GM12878 (cell line): ENCODE measurements at regions not wholly inside any gene's neighbourhood (a gene's known extent, or its start where the extent isn't known, plus 50 kb on each side); places are given as distances from the start of the nearest gene placed in this dataset.

Source experiments
- ATAC-seq: fragments of 200-7000 bp; cut with Tn5 transposase; 3 replicates; pipeline ENCODE4 v1.9.1; 2020; ENCODE audit warnings: mild to moderate bottlenecking, moderate library complexity
- BruUV-seq: library from RNA; stranded (reverse); fragments of 400-500 nt; replicated peaks from 2 replicates; lab custom pipeline; 2021; lab: Mats Ljungman, UMichigan
- CTCF ChIA-PET: fragments of 300-600 bp; sonication (Branson Sonifier 250); formaldehyde crosslinking; extraction: SDS; loops from one replicate; lab custom pipeline; 2021; ENCODE audit warnings: inconsistent platforms; lab: Yijun Ruan, JAX
- POLR2A ChIA-PET: fragments of 350-600 bp; formaldehyde crosslinking; extraction: SDS; loops from one replicate; lab custom pipeline; 2021; ENCODE audit warnings: inconsistent platforms; lab: Charles Lee
- RAD21 ChIA-PET: fragments of 300-600 bp; sonication (Branson Sonifier 250); formaldehyde crosslinking; loops from one replicate; lab custom pipeline; 2023; ENCODE audit warnings: antibody characterized with exemption; ENCODE audit not compliant: unreplicated experiment; lab: Charles Lee
- SMC1A ChIA-PET: fragments of 300-600 bp; sonication (Branson Sonifier 250); formaldehyde crosslinking; loops from one replicate; lab custom pipeline; 2023; ENCODE audit not compliant: unreplicated experiment, uncharacterized antibody; lab: Charles Lee
- DNase-seq: peaks from one replicate; pipeline ENCODE4 v3.0.0-alpha.2; 2011; ENCODE audit warnings: low read depth, low spot score
- FAIRE-seq: peaks from 3 replicates; lab custom pipeline; 2011; peaks lifted over from hg19 to GRCh38; lab: Jason Lieb, UNC
- H2AFZ ChIP-seq: 2 replicates; pipeline ENCODE4 v1.6.0; 2011; ENCODE audit warnings: low read depth, low read length, control low read depth; ENCODE audit not compliant: control insufficient read depth
- H3K27ac ChIP-seq: 2 replicates; pipeline ENCODE4 v1.5.1; 2011; ENCODE audit warnings: control low read depth; ENCODE audit not compliant: control insufficient read depth, insufficient read depth
- H3K27me3 ChIP-seq, 2 experiments: replicated peaks in 1 of 2; 2 replicates each; pipeline versions ENCODE4 v1.6.0 to v1.6.1; 2011; ENCODE audit warnings: low read length in 1 of 2; ENCODE audit not compliant: control insufficient read depth in 2 of 2, insufficient read depth in 2 of 2
- H3K36me3 ChIP-seq, 2 experiments: 2 replicates each; pipeline ENCODE4 v1.5.1; 2011; ENCODE audit warnings: low read length in 1 of 2; ENCODE audit not compliant: control insufficient read depth in 2 of 2, insufficient read depth in 2 of 2
- H3K4me1 ChIP-seq: 2 replicates; pipeline ENCODE4 v1.6.1; 2011; ENCODE audit warnings: mild to moderate bottlenecking, low read length, moderate library complexity, mixed read lengths; ENCODE audit not compliant: control insufficient read depth, insufficient read depth
- H3K4me2 ChIP-seq: 2 replicates; pipeline ENCODE4 v1.6.0; 2011; ENCODE audit warnings: control low read depth; ENCODE audit not compliant: control insufficient read depth, insufficient read depth
- H3K4me3 ChIP-seq: fragments of 200-600 bp; sonication (generic); 2 replicates; pipeline ENCODE4 v1.5.1; 2016
- H3K79me2 ChIP-seq: 2 replicates; pipeline ENCODE4 v1.6.0; 2011; ENCODE audit warnings: low read length; ENCODE audit not compliant: control insufficient read depth, insufficient read depth
- H3K9ac ChIP-seq: 2 replicates; pipeline ENCODE4 v1.8.0; 2011; ENCODE audit warnings: low read length, control low read depth, mixed read lengths; ENCODE audit not compliant: control insufficient read depth, insufficient read depth
- H3K9me3 ChIP-seq: replicated peaks from 3 replicates; pipeline ENCODE4 v1.5.1; 2011; ENCODE audit warnings: mild to moderate bottlenecking, low read length; ENCODE audit not compliant: control insufficient read depth, insufficient read depth
- H4K20me1 ChIP-seq: 2 replicates; pipeline ENCODE4 v1.6.0; 2011; ENCODE audit not compliant: control insufficient read depth, insufficient read depth
- CBFB ChIP-seq: IDR thresholded peaks from 2 replicates; pipeline ENCODE4 v1.6.1; 2016; ENCODE audit warnings: antibody characterized with exemption, low read depth
- EED ChIP-seq: sonication (generic); IDR thresholded peaks from 2 replicates; pipeline ENCODE4 v1.6.1; 2016; ENCODE audit warnings: antibody characterized with exemption, low read depth
- IRF4 ChIP-seq: IDR thresholded peaks from 2 replicates; pipeline ENCODE4 v1.6.1; 2011; ENCODE audit warnings: low read depth, low read length
- MTA3 ChIP-seq: IDR thresholded peaks from 2 replicates; pipeline ENCODE4 v1.6.1; 2012; ENCODE audit warnings: low read length, inconsistent platforms, borderline replicate concordance
- PRDM15 ChIP-seq: fragments of 450-650 bp; formaldehyde crosslinking; IDR thresholded peaks from 2 replicates; pipeline ENCODE4 v1.4.0; 2020; ENCODE audit warnings: mild to moderate bottlenecking, moderate library complexity
- TARDBP ChIP-seq: IDR thresholded peaks from 2 replicates; pipeline ENCODE4 v1.6.1; 2016; ENCODE audit warnings: borderline replicate concordance
- ZBED1 ChIP-seq: IDR thresholded peaks from 2 replicates; pipeline ENCODE4 v1.6.1; 2016; ENCODE audit warnings: borderline replicate concordance
- ZNF622 ChIP-seq: fragments of 450-650 bp; IDR thresholded peaks from 2 replicates; pipeline ENCODE4 v1.6.1; 2017; ENCODE audit warnings: mild to moderate bottlenecking, inconsistent platforms
- in situ Hi-C: fragments of 300-500 bp; cut with MboI; formaldehyde crosslinking; loops from 9 replicates; pipeline ENCODE4 v1.14.3; 2018; ENCODE audit warnings: mixed read lengths
- intact Hi-C: fragments of 100-400 bp; cut with micrococcal nuclease; formaldehyde crosslinking; loops from one replicate; pipeline ENCODE4 v1.14.2; 2022; ENCODE audit not compliant: unreplicated experiment

DNA sequence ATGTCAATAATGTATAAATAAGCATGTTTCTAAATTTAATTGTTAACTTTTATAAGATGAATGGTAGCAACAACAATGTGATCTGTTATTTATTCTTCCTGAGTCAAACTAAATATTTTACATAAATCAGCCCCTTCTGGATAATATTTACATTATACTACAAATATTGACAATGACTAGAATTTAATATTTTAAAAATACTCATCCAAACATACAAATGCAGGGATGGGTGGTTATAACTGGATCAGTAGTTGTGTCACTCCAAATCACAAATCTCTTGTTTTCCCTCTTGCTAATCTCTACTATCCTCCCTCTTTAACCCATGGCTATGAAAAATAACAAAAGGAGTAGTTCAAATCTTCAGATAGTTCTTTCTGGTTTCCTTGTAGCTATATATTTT lies 407.0 kb downstream of the HTR7 start:
- ChIA-PET RAD21 (no interaction called here), CTCF (interaction anchor here (1.0 kb wide), 1 partner anchor 9 kb away, joined by 3 read pairs; no protein-coding TSS in a partner anchor), SMC1A (no interaction called here), POLR2A (no interaction called here)
- no peaks in the 10 kb centered on the region for H3K36me3 ChIP-seq
- no peak overlapping the region for H3K4me3 ChIP-seq
- no peaks in the 10 kb centered on the region for H3K27me3 ChIP-seq
- no peak overlapping the region for H3K27ac ChIP-seq
- H3K4me2 ChIP-seq: no peak overlapping the region
- H4K20me1 ChIP-seq: no peaks in the 10 kb centered on the region
- no peak for FAIRE-seq
- DNase-seq: no peak
- ATAC-seq: no peak
- H3K79me2 ChIP-seq: no peaks in the 10 kb centered on the region
- no peak overlapping the region for H2AFZ ChIP-seq
- TF ChIP-seq ZBED1: no peak
- no peak for TF ChIP-seq TARDBP
- TF ChIP-seq ZNF622: no peak
- no peak for TF ChIP-seq EED
- TF ChIP-seq IRF4: no peak
- no peak for TF ChIP-seq PRDM15 (CRISPR knock-in tag)
- no peak for TF ChIP-seq MTA3
- no peak for TF ChIP-seq CBFB
- no peaks in the 10 kb centered on the region for H3K9me3 ChIP-seq
- intact Hi-C loops: no loop called here
- in situ Hi-C loops: no loop called here
- BruUV-seq: no TSS peak
- no peak overlapping the region for H3K9ac ChIP-seq
- H3K4me1 ChIP-seq: no peaks in the 10 kb centered on the region
